ENCODE measurements at regions not wholly inside any gene's neighbourhood (a gene's known extent, or its start where the extent isn't known, plus 50 kb on each side); places are given as distances from the start of the nearest gene placed in this dataset.

GRCh38 chr18:14940735-14941134 lies 192.8 kb downstream of the ANKRD30B start:
- no peak for ATAC-seq (ENCODE audit: poor library complexity)
- Histone ChIP-seq H3K9me3 (ENCODE audit: control insufficient read depth in 1 of 2, insufficient read depth in 1 of 2, low read length in 2 of 2) (peaks cover 0 to 3% of the 10 kb centered on the region in 2 experiments), H3K4me3 (ENCODE audit: low read length) (no peak overlapping the region), H3K4me1 (ENCODE audit: insufficient read depth, low read length) (no peaks in the 10 kb centered on the region), H3K36me3 (ENCODE audit: insufficient read depth, low read length) (no peaks in the 10 kb centered on the region), H3K27ac (ENCODE audit: low read depth in 1 of 2, low read length in 2 of 2) (no peak overlapping the region), H3K27me3 (ENCODE audit: control insufficient read depth in 1 of 2, insufficient read depth in 2 of 2, low read length in 2 of 2) (no peaks in the 10 kb centered on the region)
- ChIA-PET POLR2A (no interaction called here), CTCF (no interaction called here)
- TF ChIP-seq CTCF (IDR thresholded peaks at IDR 0.05), result no peak
- DNase-seq, result no peak
- Mint-ChIP-seq H3K27me3 (no peaks in the 10 kb centered on the region), H3K4me1 (ENCODE audit: low read depth) (no peaks in the 10 kb centered on the region), H3K9me3 (no peaks in the 10 kb centered on the region), H3K4me3 (no peak overlapping the region), H3K27ac (no peak overlapping the region), H3K36me3 (ENCODE audit: low read depth) (no peaks in the 10 kb centered on the region)
- intact Hi-C loops (cut with DNase I, micrococcal nuclease), result no loop called here

- ATAC-seq (ENCODE audit: poor library complexity), result no peak
- no peaks in the 10 kb centered on the region for H3K27me3 Mint-ChIP-seq
- Histone ChIP-seq H3K27me3 (ENCODE audit: control insufficient read depth in 1 of 2, insufficient read depth in 2 of 2, low read length in 2 of 2) (no peaks in the 10 kb centered on the region), H3K36me3 (ENCODE audit: insufficient read depth, low read length) (no peaks in the 10 kb centered on the region), H3K9me3 (ENCODE audit: control insufficient read depth in 1 of 2, insufficient read depth in 1 of 2, low read length in 2 of 2) (peaks cover 0 to 3% of the 10 kb centered on the region in 2 experiments), H3K27ac (ENCODE audit: low read depth in 1 of 2, low read length in 2 of 2) (no peak overlapping the region), H3K4me1 (ENCODE audit: insufficient read depth, low read length) (no peaks in the 10 kb centered on the region), H3K4me3 (ENCODE audit: low read length) (no peak overlapping the region)
- ChIA-PET CTCF (no interaction called here), POLR2A (no interaction called here)
- no peak overlapping the region for H3K27ac Mint-ChIP-seq
- no peak for TF ChIP-seq CTCF (IDR thresholded peaks at IDR 0.05)
- intact Hi-C loops (cut with DNase I, micrococcal nuclease), result no loop called here
- no peak overlapping the region for H3K4me3 Mint-ChIP-seq
- no peaks in the 10 kb centered on the region for H3K4me1 Mint-ChIP-seq (ENCODE audit: low read depth)
- H3K9me3 Mint-ChIP-seq, result no peaks in the 10 kb centered on the region
- H3K36me3 Mint-ChIP-seq (ENCODE audit: low read depth), result no peaks in the 10 kb centered on the region
- DNase-seq, result no peak
Measured at GRCh38 chr18:14941256-14941655, 193.3 kb downstream of the ANKRD30B start.

GRCh38 chr18:14941792-14942191 lies 193.8 kb downstream of the ANKRD30B start:
- peaks cover 0 to 3% of the 10 kb centered on the region in 2 experiments for H3K9me3 ChIP-seq (ENCODE audit: control insufficient read depth in 1 of 2, insufficient read depth in 1 of 2, low read length in 2 of 2)
- ATAC-seq (ENCODE audit: poor library complexity) (no peak), DNase-seq (no peak)
- Mint-ChIP-seq H3K27ac (no peak overlapping the region), H3K9me3 (no peaks in the 10 kb centered on the region), H3K27me3 (no peaks in the 10 kb centered on the region), H3K4me3 (no peak overlapping the region), H3K36me3 (ENCODE audit: low read depth) (no peaks in the 10 kb centered on the region), H3K4me1 (ENCODE audit: low read depth) (no peaks in the 10 kb centered on the region)
- H3K4me3 ChIP-seq (ENCODE audit: low read length), result no peak overlapping the region
- TF ChIP-seq CTCF (IDR thresholded peaks at IDR 0.05), result no peak
- H3K4me1 ChIP-seq (ENCODE audit: insufficient read depth, low read length), result no peaks in the 10 kb centered on the region
- CTCF ChIA-PET, result no interaction called here
- H3K27ac ChIP-seq (ENCODE audit: low read depth in 1 of 2, low read length in 2 of 2), result no peak overlapping the region
- no peaks in the 10 kb centered on the region for H3K27me3 ChIP-seq (ENCODE audit: control insufficient read depth in 1 of 2, insufficient read depth in 2 of 2, low read length in 2 of 2)
- POLR2A ChIA-PET, result no interaction called here
- no peaks in the 10 kb centered on the region for H3K36me3 ChIP-seq (ENCODE audit: insufficient read depth, low read length)
- intact Hi-C loops (cut with DNase I, micrococcal nuclease), result no loop called here
